ENCODE measurements at regions not wholly inside any gene's neighbourhood (a gene's known extent, or its start where the extent isn't known, plus 50 kb on each side); places are given as distances from the start of the nearest gene placed in this dataset.

GRCh38 chr9:78400496-78400895, 103.6 kb downstream of the PSAT1 start:
- TF ChIP-seq BHLHE40 (IDR thresholded peaks at IDR 0.05; ENCODE audit: borderline replicate concordance) (no peak), SUZ12 (IDR thresholded peaks at IDR 0.05) (no peak), FOXA1 (IDR thresholded peaks at IDR 0.05) (no peak)
